Lower lobe of right lung (tissue), 2 donors: ENCODE measurements at regions not wholly inside any gene's neighbourhood (a gene's known extent, or its start where the extent isn't known, plus 50 kb on each side); places are given as distances from the start of the nearest gene placed in this dataset.

ENCODE experiments used
- ATAC-seq, 2 donors: fragments of 200-7000 bp; cut with Tn5 transposase; one replicate each; pipeline ENCODE4 v1.9.1; 2020 to 2022; ENCODE audit warnings: mild to moderate bottlenecking in 2 of 2, moderate library complexity in 2 of 2
- DNase-seq: peaks from one replicate; pipeline ENCODE4 v3.0.0-alpha.2; 2020
- H3K27ac ChIP-seq: fragments of 200-600 bp; one replicate; pipeline ENCODE4 v1.8.0; 2022
- H3K27me3 ChIP-seq: fragments of 200-600 bp; one replicate; pipeline ENCODE4 v1.8.0; 2022; ENCODE audit warnings: low read depth
- H3K36me3 ChIP-seq: fragments of 200-600 bp; one replicate; pipeline ENCODE4 v1.8.0; 2022; ENCODE audit warnings: mild to moderate bottlenecking
- H3K4me1 ChIP-seq: fragments of 200-600 bp; one replicate; pipeline ENCODE4 v1.8.0; 2022
- H3K4me3 ChIP-seq: fragments of 200-600 bp; one replicate; pipeline ENCODE4 v1.8.0; 2022; ENCODE audit warnings: mild to moderate bottlenecking
- H3K9me3 ChIP-seq: fragments of 200-600 bp; one replicate; pipeline ENCODE4 v1.8.0; 2022
- CTCF ChIP-seq: fragments of 200-600 bp; IDR thresholded peaks from one replicate; pipeline ENCODE4 v1.8.0; 2022; ENCODE audit warnings: antibody characterized with exemption, mild to moderate bottlenecking
- intact Hi-C: fragments of 100-400 bp; cut with DNase I; formaldehyde crosslinking; loops from one replicate; pipeline ENCODE4 v1.11.0; 2022
- donor health status: DM: no; HTN: yes; CAD: no; lungs with severe emphysema.

- DNase-seq: peak; percentile 75
- Histone ChIP-seq H3K4me3 (peak overlapping the region; percentile 89), H3K9me3 (no peaks in the 10 kb centered on the region), H3K27me3 (no peaks in the 10 kb centered on the region), H3K36me3 (no peaks in the 10 kb centered on the region), H3K27ac (peak overlapping the region; percentile 82), H3K4me1 (peaks cover 20% of the 10 kb centered on the region)
- ATAC-seq: peak; percentile 90 to 93
- intact Hi-C loops: no loop called here
- TF ChIP-seq CTCF: no peak
Measured at GRCh38 chr2:174682578-174683391, 81.5 kb downstream of the CHRNA1 start.

GRCh38 chr2:174682007-174682577 is 82.2 kb downstream of the CHRNA1 start:
- no peak for TF ChIP-seq CTCF
- DNase-seq: peak; percentile 62

DNA sequence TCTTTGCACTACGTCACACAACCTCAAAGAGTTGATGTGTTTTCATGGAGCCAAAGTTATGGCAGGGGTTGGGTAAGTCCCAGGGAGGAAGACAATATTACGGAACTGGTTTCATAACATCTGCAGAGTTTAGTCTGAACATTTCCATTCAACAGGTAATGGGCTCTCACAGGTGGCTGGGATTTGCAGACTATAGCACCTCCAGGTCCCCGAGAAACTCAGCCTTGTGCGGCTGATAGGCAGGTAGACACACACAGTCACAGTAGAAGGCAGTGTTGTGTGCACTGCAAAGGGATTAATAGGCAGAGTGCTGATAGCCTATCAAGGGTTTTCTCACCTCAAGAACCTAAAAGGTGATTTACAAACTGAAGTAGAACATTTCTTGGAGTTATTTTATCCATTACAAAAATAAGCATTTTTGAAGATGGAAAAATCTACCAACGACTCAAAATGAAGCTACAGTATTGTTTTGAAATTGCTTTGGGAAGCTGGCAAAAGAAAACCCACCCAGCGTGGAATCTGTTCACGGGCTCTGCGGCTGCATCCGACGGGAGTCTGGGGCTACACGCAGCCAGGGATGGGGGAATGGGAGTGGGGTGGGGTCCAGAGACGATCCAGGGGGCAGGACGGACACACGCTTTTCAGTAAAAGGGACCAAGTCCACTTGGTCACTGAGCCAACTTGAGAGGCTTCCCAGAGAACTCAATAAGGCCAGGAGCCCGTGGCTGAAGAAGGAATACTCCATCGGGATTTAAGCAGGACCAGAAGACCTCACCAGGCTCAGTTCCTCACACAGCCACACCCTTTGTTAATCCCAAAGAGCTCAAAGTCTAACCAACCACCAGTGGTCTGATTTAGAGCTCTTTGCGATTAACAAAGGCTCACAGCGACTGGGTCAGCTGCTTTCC is 82.9 kb downstream of the CHRNA1 start:
- Histone ChIP-seq H3K27me3 (no peaks in the 10 kb centered on the region), H3K27ac (peak overlapping the region; percentile 82), H3K4me1 (peaks cover 20% of the 10 kb centered on the region), H3K4me3 (peak overlapping the region; percentile 89), H3K36me3 (no peaks in the 10 kb centered on the region), H3K9me3 (no peaks in the 10 kb centered on the region)
- intact Hi-C loops: no loop called here
- DNase-seq (no peak), ATAC-seq (peak; percentile 6 to 14)
- no peak for TF ChIP-seq CTCF

More at GRCh38 chr2:174682007-174682577, 82.2 kb downstream of the CHRNA1 start:
- H3K27ac ChIP-seq: peak overlapping the region; percentile 82
- no peaks in the 10 kb centered on the region for H3K27me3 ChIP-seq
- peaks cover 20% of the 10 kb centered on the region for H3K4me1 ChIP-seq
- ATAC-seq: peak; percentile 80 to 83
- H3K9me3 ChIP-seq: no peaks in the 10 kb centered on the region
- intact Hi-C loops: no loop called here
- no peaks in the 10 kb centered on the region for H3K36me3 ChIP-seq
- peak overlapping the region; percentile 89 for H3K4me3 ChIP-seq

GRCh38 chr2:174680221-174680620 is 82.6 kb upstream of the WIPF1 start:
- ATAC-seq (no peak), DNase-seq (no peak)
- Histone ChIP-seq H3K4me1 (peaks cover 20% of the 10 kb centered on the region), H3K4me3 (no peak overlapping the region), H3K27me3 (no peaks in the 10 kb centered on the region), H3K36me3 (no peaks in the 10 kb centered on the region), H3K27ac (no peak overlapping the region), H3K9me3 (no peaks in the 10 kb centered on the region)
- no peak for TF ChIP-seq CTCF
- intact Hi-C loops: no loop called here

DNA sequence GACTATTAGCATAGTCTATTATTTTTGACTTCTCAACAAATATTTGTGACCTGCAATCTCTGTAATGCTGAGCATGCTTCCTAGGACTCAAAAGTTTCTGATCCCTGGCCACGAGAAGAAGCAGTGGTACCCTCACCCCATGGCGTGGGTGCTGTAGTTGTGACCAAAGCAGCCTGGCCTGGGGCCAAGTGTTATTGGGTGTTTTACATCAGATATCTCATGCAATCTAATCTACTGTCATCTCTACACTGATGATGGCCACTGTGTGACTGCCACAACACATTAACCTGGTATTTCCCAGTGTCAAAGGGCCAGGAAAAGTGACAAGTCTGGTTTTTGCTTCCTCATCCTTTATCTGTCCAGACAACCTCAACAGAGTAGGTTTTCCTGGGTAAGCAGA is 80.8 kb upstream of the WIPF1 start:
- no peak overlapping the region for H3K4me3 ChIP-seq
- ATAC-seq: no peak
- TF ChIP-seq CTCF: no peak
- H3K4me1 ChIP-seq: peaks cover 18% of the 10 kb centered on the region
- H3K36me3 ChIP-seq: no peaks in the 10 kb centered on the region
- no peak for DNase-seq
- no peaks in the 10 kb centered on the region for H3K9me3 ChIP-seq
- H3K27ac ChIP-seq: no peak overlapping the region
- intact Hi-C loops: no loop called here
- H3K27me3 ChIP-seq: no peaks in the 10 kb centered on the region
